Lower leg skin (tissue), 4 donors: ENCODE measurements at regions not wholly inside any gene's neighbourhood (a gene's known extent, or its start where the extent isn't known, plus 50 kb on each side); places are given as distances from the start of the nearest gene placed in this dataset.

Source experiments
- DNase-seq, 2 donors: peaks; one replicate each; pipeline ENCODE4 v3.0.0-alpha.2; 2019; ENCODE audit warnings: low spot score in 2 of 2
- H3K4me3 ChIP-seq: fragments of 200-600 bp; sonication (generic); 2 replicates; pipeline ENCODE4 v1.5.1; 2017; ENCODE audit warnings: mild to moderate bottlenecking, low read depth; ENCODE audit not compliant: poor library complexity, severe bottlenecking
- POLR2A ChIP-seq, 2 donors: fragments of 450-650 bp; IDR thresholded peaks; one replicate each; pipeline ENCODE4 v1.6.1; 2016 to 2017; ENCODE audit warnings: antibody characterized with exemption in 2 of 2, mild to moderate bottlenecking in 1 of 2, moderate library complexity in 1 of 2
- WGBS, 2 donors: methylation state at CpG; one replicate each; pipeline ENCODE4 v1.1.5; 2018; 5-methylcytosine and 5-hydroxymethylcytosine counted together
- intact Hi-C: fragments of 100-400 bp; cut with DNase I; formaldehyde crosslinking; loops from one replicate; pipeline ENCODE4 v1.15.0; 2023; ENCODE audit warnings: low total_unique reads
- TF ChIP-seq, protein P1 (sequence below), 3 donors: fragments of 450-650 bp; IDR thresholded peaks; one replicate each; pipeline ENCODE4 v1.5.1; 2016; ENCODE audit warnings: antibody characterized with exemption in 3 of 3, mild to moderate bottlenecking in 3 of 3, moderate library complexity in 2 of 3

DNA sequence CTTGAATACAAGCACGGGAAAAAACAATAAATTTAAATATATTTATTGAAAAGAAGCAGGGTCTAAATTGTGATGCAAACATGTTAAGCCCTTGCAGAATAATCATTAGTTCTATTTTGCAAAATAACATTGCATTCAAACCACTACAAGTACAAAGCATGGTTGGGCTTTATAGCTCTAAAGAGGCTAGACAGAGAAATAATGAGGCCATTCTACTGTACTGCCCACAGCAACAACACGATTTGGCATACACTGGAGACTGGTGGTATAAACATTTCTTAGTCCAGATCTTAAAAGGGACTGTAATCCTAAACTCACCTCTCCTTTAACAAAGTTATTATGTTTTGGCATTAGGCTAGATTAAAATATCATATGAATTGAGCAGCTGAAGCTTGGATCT, 204.3 kb upstream of the LRIG1 start:
- TF ChIP-seq, protein P1, sequence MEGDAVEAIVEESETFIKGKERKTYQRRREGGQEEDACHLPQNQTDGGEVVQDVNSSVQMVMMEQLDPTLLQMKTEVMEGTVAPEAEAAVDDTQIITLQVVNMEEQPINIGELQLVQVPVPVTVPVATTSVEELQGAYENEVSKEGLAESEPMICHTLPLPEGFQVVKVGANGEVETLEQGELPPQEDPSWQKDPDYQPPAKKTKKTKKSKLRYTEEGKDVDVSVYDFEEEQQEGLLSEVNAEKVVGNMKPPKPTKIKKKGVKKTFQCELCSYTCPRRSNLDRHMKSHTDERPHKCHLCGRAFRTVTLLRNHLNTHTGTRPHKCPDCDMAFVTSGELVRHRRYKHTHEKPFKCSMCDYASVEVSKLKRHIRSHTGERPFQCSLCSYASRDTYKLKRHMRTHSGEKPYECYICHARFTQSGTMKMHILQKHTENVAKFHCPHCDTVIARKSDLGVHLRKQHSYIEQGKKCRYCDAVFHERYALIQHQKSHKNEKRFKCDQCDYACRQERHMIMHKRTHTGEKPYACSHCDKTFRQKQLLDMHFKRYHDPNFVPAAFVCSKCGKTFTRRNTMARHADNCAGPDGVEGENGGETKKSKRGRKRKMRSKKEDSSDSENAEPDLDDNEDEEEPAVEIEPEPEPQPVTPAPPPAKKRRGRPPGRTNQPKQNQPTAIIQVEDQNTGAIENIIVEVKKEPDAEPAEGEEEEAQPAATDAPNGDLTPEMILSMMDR (IDR thresholded peaks at IDR 0.05), result no peak
- no peak for TF ChIP-seq POLR2A (IDR thresholded peaks at IDR 0.05)
- no peak for DNase-seq
- WGBS, 2 donors, result 54 to 63% methylated on average over 2 of the region's 2 CpGs
- intact Hi-C loops, result no loop called here
- H3K4me3 ChIP-seq, result no peak overlapping the region

DNA sequence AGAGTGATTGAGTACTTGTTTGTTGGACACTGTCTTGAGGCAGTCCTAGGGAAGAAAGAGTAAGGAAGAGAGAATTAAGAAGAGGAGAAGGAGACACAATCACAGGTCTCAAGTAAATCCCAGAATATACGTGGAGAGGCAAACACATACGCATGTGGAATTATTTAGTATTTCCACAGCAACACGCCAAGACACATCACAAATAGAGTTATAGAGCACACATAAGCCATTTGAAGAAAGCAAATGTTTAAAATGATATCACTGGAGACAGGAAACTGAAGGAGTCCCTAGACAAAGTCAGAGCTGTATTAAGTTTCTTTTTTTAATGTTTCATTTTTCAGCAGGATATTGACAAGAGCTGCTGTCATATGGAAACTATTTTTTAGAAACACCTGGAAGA, 206.1 kb upstream of the LRIG1 start:
- TF ChIP-seq, protein P1 (IDR thresholded peaks at IDR 0.05), result no peak
- TF ChIP-seq POLR2A (IDR thresholded peaks at IDR 0.05), result no peak
- H3K4me3 ChIP-seq, result no peak overlapping the region
- DNase-seq, result no peak
- WGBS, 2 donors, result 76 to 80% methylated on average over 3 of the region's 3 CpGs
- intact Hi-C loops, result no loop called here

DNA sequence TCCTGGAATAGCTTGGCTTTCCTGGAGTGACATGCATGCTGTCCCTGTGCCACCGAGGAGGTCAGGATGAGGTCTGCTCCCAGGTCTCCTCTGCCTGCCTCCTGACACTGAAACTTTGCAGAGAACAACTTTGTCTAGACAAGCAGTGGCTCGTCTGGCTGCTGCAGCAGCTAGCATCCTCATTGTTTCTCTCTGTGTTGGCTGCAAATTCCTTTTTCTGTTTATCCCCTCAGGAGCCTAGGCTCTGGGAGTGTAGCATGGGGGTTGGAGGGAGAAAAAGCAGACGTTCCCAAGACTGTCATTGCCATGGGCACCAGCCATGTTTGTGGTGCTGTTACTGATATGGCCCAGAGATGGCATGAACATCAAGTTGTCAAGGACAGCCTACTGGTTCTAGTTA, 208.7 kb upstream of the LRIG1 start:
- peak in 1 of 2 donors; percentile 26 for DNase-seq
- WGBS, 2 donors, result 16 to 26% methylated on average over 3 of the region's 3 CpGs
- intact Hi-C loops, result no loop called here
- TF ChIP-seq, protein P1 (IDR thresholded peaks at IDR 0.05), result no peak
- TF ChIP-seq POLR2A (IDR thresholded peaks at IDR 0.05), result no peak
- H3K4me3 ChIP-seq, result no peak overlapping the region

DNA sequence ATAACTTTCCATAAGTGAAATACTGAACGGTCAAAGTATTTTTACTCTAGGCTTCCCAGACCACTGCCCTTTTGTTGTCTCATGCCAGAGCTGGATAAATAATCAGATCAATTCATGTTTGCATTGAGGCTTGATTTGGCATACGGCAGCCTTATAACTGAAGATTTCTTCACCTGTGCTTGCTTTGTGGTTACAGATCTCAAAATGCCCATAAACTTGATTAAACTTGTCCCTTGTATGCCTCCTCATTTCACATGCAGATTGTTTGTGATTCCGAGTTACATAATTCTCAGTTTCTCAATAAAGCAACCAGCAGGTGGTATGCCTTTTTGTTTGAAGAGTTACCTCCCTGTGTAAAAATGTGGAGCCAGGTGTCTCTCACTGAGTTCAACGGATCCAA, 211.4 kb upstream of the LRIG1 start:
- no peak for DNase-seq
- intact Hi-C loops, result no loop called here
- TF ChIP-seq, protein P1 (IDR thresholded peaks at IDR 0.05), result no peak
- no peak for TF ChIP-seq POLR2A (IDR thresholded peaks at IDR 0.05)
- H3K4me3 ChIP-seq, result no peak overlapping the region
- WGBS, 2 donors, result 50 to 56% methylated on average over 4 of the region's 4 CpGs

DNA sequence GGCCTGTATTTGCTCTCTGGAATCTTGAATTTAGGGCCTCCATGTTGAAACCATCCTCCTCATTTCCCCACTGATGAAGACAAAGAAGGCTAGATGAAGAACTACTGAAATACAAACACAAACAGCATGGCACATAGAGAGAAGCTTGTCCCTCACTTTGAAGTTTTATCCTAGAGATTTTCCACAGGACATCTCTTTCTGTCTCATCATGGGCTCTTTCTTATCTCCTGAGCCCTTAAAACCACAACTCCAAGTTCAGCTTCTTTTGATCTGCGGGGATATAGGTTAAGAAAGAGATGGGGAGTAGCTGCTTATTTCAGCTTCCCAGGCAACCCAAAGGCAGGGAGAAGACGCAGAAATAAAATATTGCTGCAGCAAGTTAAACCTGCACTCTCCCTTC, 213.1 kb upstream of the LRIG1 start:
- DNase-seq, result no peak
- WGBS, 2 donors, result 44 to 46% methylated on average over 2 of the region's 2 CpGs
- intact Hi-C loops, result no loop called here
- no peak overlapping the region for H3K4me3 ChIP-seq
- TF ChIP-seq POLR2A (IDR thresholded peaks at IDR 0.05), result no peak
- TF ChIP-seq, protein P1 (IDR thresholded peaks at IDR 0.05), result no peak

DNA sequence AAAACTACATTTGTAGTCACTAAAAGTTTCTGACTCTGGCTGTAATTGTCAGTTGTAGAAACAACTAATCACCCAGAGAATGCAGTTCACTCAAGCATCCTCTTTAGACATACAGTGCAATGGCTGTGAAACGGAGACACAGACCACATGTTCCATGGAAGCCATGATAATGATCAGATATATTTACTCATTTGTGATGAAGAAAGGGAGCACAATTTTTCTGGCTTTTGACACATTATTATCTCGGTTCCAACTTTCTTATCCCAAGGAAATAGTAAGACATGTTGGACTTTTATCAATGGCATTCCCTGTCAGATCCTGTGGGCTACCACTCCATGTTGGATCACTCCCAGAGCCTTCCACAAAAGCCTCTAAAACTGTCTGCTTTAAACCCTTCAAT, 215.0 kb upstream of the LRIG1 start:
- H3K4me3 ChIP-seq, result no peak overlapping the region
- 75 to 76% methylated on average over 2 of the region's 2 CpGs for WGBS, 2 donors
- intact Hi-C loops, result no loop called here
- no peak for DNase-seq
- TF ChIP-seq, protein P1 (IDR thresholded peaks at IDR 0.05), result no peak
- TF ChIP-seq POLR2A (IDR thresholded peaks at IDR 0.05), result no peak
